WTC11 (cell line): ENCODE measurements at regions not wholly inside any gene's neighbourhood (a gene's known extent, or its start where the extent isn't known, plus 50 kb on each side); places are given as distances from the start of the nearest gene placed in this dataset.

Experiments
- ATAC-seq: fragments of 200-7000 bp; cut with Tn5 transposase; 2 replicates; pipeline ENCODE4 v1.10.0; 2021; ENCODE audit warnings: mild to moderate bottlenecking, moderate library complexity
- CTCF ChIA-PET: fragments of 300-600 bp; sonication (Branson Sonifier 250); formaldehyde crosslinking; loops from one replicate; lab custom pipeline; 2021; ENCODE audit warnings: antibody characterized with exemption; lab: Charles Lee
- POLR2A ChIA-PET: fragments of 350-600 bp; sonication (Branson Sonifier 250); formaldehyde crosslinking; loops from one replicate; lab custom pipeline; 2021; ENCODE audit warnings: antibody characterized with exemption; lab: Charles Lee
- DNase-seq: peaks from one replicate; pipeline ENCODE4 v3.0.0; 2021; ENCODE audit warnings: low spot score
- H3K27ac Mint-ChIP-seq: 2 replicates; pipeline ENCODE4 v1.8.0; 2021; ENCODE audit warnings: mixed read lengths
- H3K27me3 Mint-ChIP-seq: 2 replicates; pipeline ENCODE4 v1.8.0; 2021; ENCODE audit warnings: low read depth, mild to moderate bottlenecking, moderate library complexity, mixed read lengths
- H3K36me3 Mint-ChIP-seq: 2 replicates; pipeline ENCODE4 v1.8.0; 2021; ENCODE audit warnings: mixed read lengths
- H3K4me1 Mint-ChIP-seq: 2 replicates; pipeline ENCODE4 v1.8.0; 2022; ENCODE audit warnings: mixed read lengths
- H3K4me3 Mint-ChIP-seq: 2 replicates; pipeline ENCODE4 v1.8.0; 2021; ENCODE audit warnings: mild to moderate bottlenecking, moderate library complexity, mixed read lengths
- H3K9me3 Mint-ChIP-seq: 2 replicates; pipeline ENCODE4 v1.8.0; 2021; ENCODE audit warnings: mixed read lengths
- ARID4B ChIP-seq: sonication (generic); formaldehyde crosslinking; IDR thresholded peaks from 2 replicates; pipeline ENCODE4 v1.8.0; 2023; ENCODE audit warnings: missing genetic modification reagents, mild to moderate bottlenecking, borderline replicate concordance
- ATF1 ChIP-seq: sonication (generic); formaldehyde crosslinking; IDR thresholded peaks from 2 replicates; pipeline ENCODE4 v1.8.1; 2023; ENCODE audit warnings: mild to moderate bottlenecking, moderate library complexity, missing genetic modification reagents
- ATF2 ChIP-seq: sonication (generic); formaldehyde crosslinking; IDR thresholded peaks from 2 replicates; pipeline ENCODE4 v1.8.1; 2022; ENCODE audit warnings: low read depth, missing genetic modification reagents, borderline replicate concordance
- ATF6 ChIP-seq: sonication (generic); formaldehyde crosslinking; IDR thresholded peaks from 2 replicates; pipeline ENCODE4 v1.8.1; 2023; ENCODE audit warnings: mild to moderate bottlenecking, missing genetic modification reagents
- CBFB ChIP-seq: sonication (generic); formaldehyde crosslinking; IDR thresholded peaks from 2 replicates; pipeline ENCODE4 v1.8.1; 2022; ENCODE audit warnings: mild to moderate bottlenecking, low read depth, missing genetic modification reagents
- CTCF ChIP-seq: fragments of 200-600 bp; IDR thresholded peaks from 2 replicates; pipeline ENCODE4 v1.8.0; 2022; ENCODE audit warnings: antibody characterized with exemption
- E2F5 ChIP-seq: sonication (generic); formaldehyde crosslinking; IDR thresholded peaks from 2 replicates; pipeline ENCODE4 v1.8.1; 2022; ENCODE audit warnings: mild to moderate bottlenecking, moderate library complexity, missing genetic modification reagents
- ELF4 ChIP-seq: sonication (generic); formaldehyde crosslinking; IDR thresholded peaks from 2 replicates; pipeline ENCODE4 v1.8.1; 2022; ENCODE audit warnings: low read depth, mild to moderate bottlenecking, moderate library complexity, missing genetic modification reagents
- ERG ChIP-seq: fragments of 250-450 bp; sonication (Bioruptor Pico); IDR thresholded peaks from 2 replicates; pipeline ENCODE4 v1.8.0; 2021; ENCODE audit warnings: mild to moderate bottlenecking
- ETV6 ChIP-seq: sonication (generic); formaldehyde crosslinking; IDR thresholded peaks from 2 replicates; pipeline ENCODE4 v1.8.1; 2022; ENCODE audit warnings: mild to moderate bottlenecking, missing genetic modification reagents
- FOXJ3 ChIP-seq: sonication (generic); formaldehyde crosslinking; IDR thresholded peaks from 2 replicates; pipeline ENCODE4 v1.9.0; 2021; ENCODE audit warnings: missing genetic modification reagents, mild to moderate bottlenecking, borderline replicate concordance
- GRHL2 ChIP-seq: fragments of 250-450 bp; sonication (Bioruptor Pico); IDR thresholded peaks from 2 replicates; pipeline ENCODE4 v1.8.0; 2022; ENCODE audit warnings: mild to moderate bottlenecking, moderate library complexity; ENCODE audit not compliant: insufficient replicate concordance, severe bottlenecking
- JAZF1 ChIP-seq: fragments of 250-450 bp; sonication (Bioruptor Pico); IDR thresholded peaks from 2 replicates; pipeline ENCODE4 v1.9.0; 2021; ENCODE audit warnings: moderate library complexity, mild to moderate bottlenecking, inconsistent platforms
- JUN ChIP-seq: sonication (generic); formaldehyde crosslinking; IDR thresholded peaks from 2 replicates; pipeline ENCODE4 v1.8.0; 2023; ENCODE audit warnings: mild to moderate bottlenecking, missing genetic modification reagents
- MAX ChIP-seq: sonication (generic); formaldehyde crosslinking; IDR thresholded peaks from 2 replicates; pipeline ENCODE4 v1.8.0; 2022; ENCODE audit warnings: mild to moderate bottlenecking, missing genetic modification reagents
- PRRX2 ChIP-seq: fragments of 250-450 bp; sonication (Bioruptor Pico); IDR thresholded peaks from 2 replicates; pipeline ENCODE4 v1.8.0; 2021; ENCODE audit warnings: mild to moderate bottlenecking
- RORB ChIP-seq: fragments of 250-450 bp; sonication (Bioruptor Pico); IDR thresholded peaks from 2 replicates; pipeline ENCODE4 v1.9.0; 2021; ENCODE audit warnings: mild to moderate bottlenecking
- SMAD3 ChIP-seq: sonication (generic); formaldehyde crosslinking; IDR thresholded peaks from 2 replicates; pipeline ENCODE4 v1.8.0; 2022; ENCODE audit warnings: missing genetic modification reagents, mild to moderate bottlenecking, borderline replicate concordance
- SP1 ChIP-seq: sonication (generic); formaldehyde crosslinking; conservative IDR thresholded peaks from 2 replicates; pipeline ENCODE4 v1.8.1; 2022; ENCODE audit warnings: missing genetic modification reagents
- TEAD1 ChIP-seq: sonication (generic); formaldehyde crosslinking; IDR thresholded peaks from 2 replicates; pipeline ENCODE4 v1.8.0; 2022; ENCODE audit warnings: mild to moderate bottlenecking, missing genetic modification reagents
- TEAD4 ChIP-seq: sonication (generic); formaldehyde crosslinking; IDR thresholded peaks from 2 replicates; pipeline ENCODE4 v1.8.0; 2022; ENCODE audit warnings: mild to moderate bottlenecking, missing genetic modification reagents
- ZNF121 ChIP-seq: sonication (generic); formaldehyde crosslinking; IDR thresholded peaks from 2 replicates; pipeline ENCODE4 v1.8.0; 2023; ENCODE audit warnings: missing genetic modification reagents

GRCh38 chr13:21798181-21798580, 127.3 kb downstream of the FGF9 start (continued):
- TF ChIP-seq CTCF (no peak), E2F5 (CRISPR knock-in tag) (no peak), JAZF1 (CRISPR knock-in tag) (no peak), PRRX2 (CRISPR knock-in tag) (no peak)

GRCh38 chr13:21799671-21800070, 128.8 kb downstream of the FGF9 start:
- Mint-ChIP-seq H3K27me3 (no peaks in the 10 kb centered on the region), H3K4me1 (no peaks in the 10 kb centered on the region; the same call in 1 of the 2 replicates), H3K27ac (no peak overlapping the region), H3K36me3 (no peaks in the 10 kb centered on the region), H3K9me3 (peaks cover 10% of the 10 kb centered on the region; the same call in 1 of the 2 replicates), H3K4me3 (no peak overlapping the region)
- no peak for DNase-seq
- no peak for ATAC-seq
- ChIA-PET CTCF (interaction anchor here (1.0 kb wide), 1 partner anchor 136 kb away, joined by 3 read pairs; no protein-coding TSS in a partner anchor), POLR2A (no interaction called here)
- TF ChIP-seq TEAD1 (CRISPR knock-in tag) (no peak), ATF6 (CRISPR knock-in tag) (no peak), PRRX2 (CRISPR knock-in tag) (no peak), ETV6 (CRISPR knock-in tag) (no peak), ERG (no peak), ATF1 (CRISPR knock-in tag) (no peak), CTCF (no peak), ARID4B (CRISPR knock-in tag) (no peak), ELF4 (CRISPR knock-in tag) (no peak), GRHL2 (CRISPR knock-in tag) (no peak), ZNF121 (CRISPR knock-in tag) (no peak), MAX (CRISPR knock-in tag) (no peak), ATF2 (CRISPR knock-in tag) (no peak), SMAD3 (CRISPR knock-in tag) (no peak), TEAD4 (no peak), FOXJ3 (CRISPR knock-in tag) (no peak), RORB (no peak), CBFB (no peak), SP1 (CRISPR knock-in tag) (no peak), JUN (CRISPR knock-in tag) (no peak)
